Upper lobe of left lung (tissue), 4 donors: ENCODE measurements at regions not wholly inside any gene's neighbourhood (a gene's known extent, or its start where the extent isn't known, plus 50 kb on each side); places are given as distances from the start of the nearest gene placed in this dataset.

ENCODE experiments used
- EP300 ChIP-seq, 4 donors: sonication (generic); formaldehyde crosslinking; IDR thresholded peaks; one replicate each; pipeline ENCODE4 v1.5.1; 2017; ENCODE audit warnings: antibody characterized with exemption in 4 of 4, control low read depth in 2 of 4
- POLR2AphosphoS5 ChIP-seq, 2 donors: sonication (generic); formaldehyde crosslinking; IDR thresholded peaks; one replicate each; pipeline ENCODE4 v1.5.1; 2017; ENCODE audit warnings: antibody characterized with exemption in 2 of 2
- TF ChIP-seq, protein P1 (sequence below), 6 experiments: fragments of 450-650 bp in 4 of 6; fragments of 200-600 bp in 2 of 6; sonication (generic) in 2 of 6; IDR thresholded peaks; one replicate each; pipeline ENCODE4 v1.5.1; 2016 to 2019; ENCODE audit warnings: antibody characterized with exemption in 6 of 6

GRCh38 chr6:87945966-87946365 is 101.7 kb upstream of the SPACA1 start:
- TF ChIP-seq, protein P1, sequence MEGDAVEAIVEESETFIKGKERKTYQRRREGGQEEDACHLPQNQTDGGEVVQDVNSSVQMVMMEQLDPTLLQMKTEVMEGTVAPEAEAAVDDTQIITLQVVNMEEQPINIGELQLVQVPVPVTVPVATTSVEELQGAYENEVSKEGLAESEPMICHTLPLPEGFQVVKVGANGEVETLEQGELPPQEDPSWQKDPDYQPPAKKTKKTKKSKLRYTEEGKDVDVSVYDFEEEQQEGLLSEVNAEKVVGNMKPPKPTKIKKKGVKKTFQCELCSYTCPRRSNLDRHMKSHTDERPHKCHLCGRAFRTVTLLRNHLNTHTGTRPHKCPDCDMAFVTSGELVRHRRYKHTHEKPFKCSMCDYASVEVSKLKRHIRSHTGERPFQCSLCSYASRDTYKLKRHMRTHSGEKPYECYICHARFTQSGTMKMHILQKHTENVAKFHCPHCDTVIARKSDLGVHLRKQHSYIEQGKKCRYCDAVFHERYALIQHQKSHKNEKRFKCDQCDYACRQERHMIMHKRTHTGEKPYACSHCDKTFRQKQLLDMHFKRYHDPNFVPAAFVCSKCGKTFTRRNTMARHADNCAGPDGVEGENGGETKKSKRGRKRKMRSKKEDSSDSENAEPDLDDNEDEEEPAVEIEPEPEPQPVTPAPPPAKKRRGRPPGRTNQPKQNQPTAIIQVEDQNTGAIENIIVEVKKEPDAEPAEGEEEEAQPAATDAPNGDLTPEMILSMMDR (IDR thresholded peaks at IDR 0.05), result no peak
- no peak for TF ChIP-seq EP300 (IDR thresholded peaks at IDR 0.05)
- no peak for TF ChIP-seq POLR2AphosphoS5 (IDR thresholded peaks at IDR 0.05)
